Activated T-cell treated with anti-CD3 and anti-CD28 coated beads, Interleukin-2, amount 50 U/mL, for 48 hours (primary cell): ENCODE measurements at regions not wholly inside any gene's neighbourhood (a gene's known extent, or its start where the extent isn't known, plus 50 kb on each side); places are given as distances from the start of the nearest gene placed in this dataset.

Source experiments
- DNase-seq, 2 experiments: peaks; one replicate each; pipeline ENCODE4 v3.0.0-alpha.2; 2020

- DNase-seq: no peak
Observed at GRCh38 chr19:32196690-32197420, 148.6 kb upstream of the ZNF507 start.

- DNase-seq: no peak
Observed at GRCh38 chr19:32197896-32198882, 147.2 kb upstream of the ZNF507 start.

- DNase-seq: no peak
Observed at GRCh38 chr19:32199501-32200040, 145.8 kb upstream of the ZNF507 start.

GRCh38 chr19:32200312-32201038, 144.9 kb upstream of the ZNF507 start:
- no peak for DNase-seq

- no peak for DNase-seq
Observed at GRCh38 chr19:32201211-32201610, 144.2 kb upstream of the ZNF507 start.

- peak in 1 of 2 experiments; percentile 19 for DNase-seq
Observed at GRCh38 chr19:32201636-32202051, 143.8 kb upstream of the ZNF507 start.

GRCh38 chr19:32202244-32202643, 143.2 kb upstream of the ZNF507 start:
- no peak for DNase-seq

GRCh38 chr19:32203161-32203560, 142.2 kb upstream of the ZNF507 start:
- no peak for DNase-seq

- DNase-seq: no peak
Observed at GRCh38 chr19:32206065-32206464, 139.3 kb upstream of the ZNF507 start.

GRCh38 chr19:32208060-32208459, 137.3 kb upstream of the ZNF507 start:
- no peak for DNase-seq

- DNase-seq: no peak
Observed at GRCh38 chr19:32219392-32219791, 126.0 kb upstream of the ZNF507 start.

- DNase-seq: no peak
Observed at GRCh38 chr19:32219881-32220472, 125.4 kb upstream of the ZNF507 start.

GRCh38 chr19:32220951-32221350, 124.5 kb upstream of the ZNF507 start:
- DNase-seq: no peak

GRCh38 chr19:32222556-32222955, 122.9 kb upstream of the ZNF507 start:
- no peak for DNase-seq

GRCh38 chr19:32223106-32223505, 122.3 kb upstream of the ZNF507 start:
- DNase-seq: no peak

- peak in 1 of 2 experiments; percentile 28 for DNase-seq
Observed at GRCh38 chr19:32223595-32224370, 121.6 kb upstream of the ZNF507 start.

- peak; percentile 65 to 77 for DNase-seq
Observed at GRCh38 chr19:32224371-32225244, 120.8 kb upstream of the ZNF507 start.

GRCh38 chr19:32227561-32228165, 117.7 kb upstream of the ZNF507 start:
- no peak for DNase-seq

- DNase-seq: no peak
Observed at GRCh38 chr19:32230441-32230840, 115.0 kb upstream of the ZNF507 start.

GRCh38 chr19:32231020-32231419, 114.4 kb upstream of the ZNF507 start:
- DNase-seq: no peak
